Astrocyte (in vitro differentiated cells and primary cell): ENCODE measurements at regions not wholly inside any gene's neighbourhood (a gene's known extent, or its start where the extent isn't known, plus 50 kb on each side); places are given as distances from the start of the nearest gene placed in this dataset.

ENCODE experiments used
- EZH2 ChIP-seq: IDR thresholded peaks from 2 replicates; pipeline ENCODE4 v1.6.1; 2012; ENCODE audit warnings: mild to moderate bottlenecking, low read length, inconsistent platforms; ENCODE audit not compliant: insufficient read depth
- TF ChIP-seq, protein P1 (sequence below): IDR thresholded peaks from 2 replicates; pipeline ENCODE4 v1.5.1; 2011; ENCODE audit warnings: low read depth, mild to moderate bottlenecking, inconsistent platforms, low read length, moderate library complexity; ENCODE audit not compliant: insufficient read depth

DNA sequence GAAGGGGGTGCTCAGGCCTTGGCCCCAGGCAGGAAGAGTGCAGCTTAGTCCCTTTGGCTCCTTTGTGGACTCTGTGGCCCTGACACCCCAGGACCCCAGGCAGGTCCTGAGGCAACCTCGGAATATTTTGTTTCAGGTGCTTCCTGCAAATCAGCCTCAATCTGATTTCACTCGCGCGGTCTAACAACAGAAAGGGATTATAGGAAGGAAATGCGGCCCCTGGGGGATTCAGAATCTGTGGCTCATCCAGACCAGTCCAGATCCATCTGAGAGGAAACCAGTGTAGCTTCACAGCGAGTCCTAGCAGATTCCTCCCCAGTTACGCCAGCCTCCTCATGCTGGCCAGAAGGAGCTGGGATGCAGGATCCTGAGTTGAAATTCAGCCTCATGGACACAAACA, 59.5 kb upstream of the YWHAQ start:
- TF ChIP-seq EZH2 = no peak
- TF ChIP-seq, protein P1, sequence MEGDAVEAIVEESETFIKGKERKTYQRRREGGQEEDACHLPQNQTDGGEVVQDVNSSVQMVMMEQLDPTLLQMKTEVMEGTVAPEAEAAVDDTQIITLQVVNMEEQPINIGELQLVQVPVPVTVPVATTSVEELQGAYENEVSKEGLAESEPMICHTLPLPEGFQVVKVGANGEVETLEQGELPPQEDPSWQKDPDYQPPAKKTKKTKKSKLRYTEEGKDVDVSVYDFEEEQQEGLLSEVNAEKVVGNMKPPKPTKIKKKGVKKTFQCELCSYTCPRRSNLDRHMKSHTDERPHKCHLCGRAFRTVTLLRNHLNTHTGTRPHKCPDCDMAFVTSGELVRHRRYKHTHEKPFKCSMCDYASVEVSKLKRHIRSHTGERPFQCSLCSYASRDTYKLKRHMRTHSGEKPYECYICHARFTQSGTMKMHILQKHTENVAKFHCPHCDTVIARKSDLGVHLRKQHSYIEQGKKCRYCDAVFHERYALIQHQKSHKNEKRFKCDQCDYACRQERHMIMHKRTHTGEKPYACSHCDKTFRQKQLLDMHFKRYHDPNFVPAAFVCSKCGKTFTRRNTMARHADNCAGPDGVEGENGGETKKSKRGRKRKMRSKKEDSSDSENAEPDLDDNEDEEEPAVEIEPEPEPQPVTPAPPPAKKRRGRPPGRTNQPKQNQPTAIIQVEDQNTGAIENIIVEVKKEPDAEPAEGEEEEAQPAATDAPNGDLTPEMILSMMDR = no peak
